Keratinocyte (primary cell): ENCODE measurements at regions not wholly inside any gene's neighbourhood (a gene's known extent, or its start where the extent isn't known, plus 50 kb on each side); places are given as distances from the start of the nearest gene placed in this dataset.

ENCODE experiments used
- EZH2 ChIP-seq: IDR thresholded peaks from one replicate; pipeline ENCODE4 v1.6.1; 2012; ENCODE audit warnings: inconsistent platforms, mild to moderate bottlenecking, low read length, moderate library complexity
- TF ChIP-seq, protein P1 (sequence below), 3 experiments: IDR thresholded peaks in 1 of 3; conservative IDR thresholded peaks in 1 of 3; optimal IDR thresholded peaks in 1 of 3; 2 replicates in 2 of 3; 3 replicates in 1 of 3; pipeline versions ENCODE3 to v1.5.1; 2011; ENCODE audit warnings: low read length in 3 of 3, mild to moderate bottlenecking in 3 of 3, moderate library complexity in 2 of 3, control low read depth in 1 of 3, inconsistent platforms in 1 of 3; ENCODE audit not compliant: insufficient read depth in 2 of 3; ENCODE audit errors: extremely low read depth in 1 of 3

GRCh38 chr9:20240498-20240897 lies 381.8 kb downstream of the MLLT3 start:
- TF ChIP-seq, protein P1, sequence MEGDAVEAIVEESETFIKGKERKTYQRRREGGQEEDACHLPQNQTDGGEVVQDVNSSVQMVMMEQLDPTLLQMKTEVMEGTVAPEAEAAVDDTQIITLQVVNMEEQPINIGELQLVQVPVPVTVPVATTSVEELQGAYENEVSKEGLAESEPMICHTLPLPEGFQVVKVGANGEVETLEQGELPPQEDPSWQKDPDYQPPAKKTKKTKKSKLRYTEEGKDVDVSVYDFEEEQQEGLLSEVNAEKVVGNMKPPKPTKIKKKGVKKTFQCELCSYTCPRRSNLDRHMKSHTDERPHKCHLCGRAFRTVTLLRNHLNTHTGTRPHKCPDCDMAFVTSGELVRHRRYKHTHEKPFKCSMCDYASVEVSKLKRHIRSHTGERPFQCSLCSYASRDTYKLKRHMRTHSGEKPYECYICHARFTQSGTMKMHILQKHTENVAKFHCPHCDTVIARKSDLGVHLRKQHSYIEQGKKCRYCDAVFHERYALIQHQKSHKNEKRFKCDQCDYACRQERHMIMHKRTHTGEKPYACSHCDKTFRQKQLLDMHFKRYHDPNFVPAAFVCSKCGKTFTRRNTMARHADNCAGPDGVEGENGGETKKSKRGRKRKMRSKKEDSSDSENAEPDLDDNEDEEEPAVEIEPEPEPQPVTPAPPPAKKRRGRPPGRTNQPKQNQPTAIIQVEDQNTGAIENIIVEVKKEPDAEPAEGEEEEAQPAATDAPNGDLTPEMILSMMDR (optimal IDR thresholded peaks at IDR 0.05 in 1 of 3, IDR thresholded peaks at IDR 0.05 in 1 of 3, conservative IDR thresholded peaks at IDR 0.05 in 1 of 3; ENCODE audit: extremely low read depth in 1 of 3, insufficient read depth in 2 of 3, low read length in 3 of 3), result no peak
- TF ChIP-seq EZH2, result no peak
